AG04449 (cell line): ENCODE measurements at regions not wholly inside any gene's neighbourhood (a gene's known extent, or its start where the extent isn't known, plus 50 kb on each side); places are given as distances from the start of the nearest gene placed in this dataset.

Experiments used
- CTCF ChIA-PET: fragments of 350-600 bp; formaldehyde crosslinking; extraction: SDS; loops from one replicate; lab custom pipeline; 2021; ENCODE audit warnings: antibody characterized with exemption; lab: Yijun Ruan, JAX
- POLR2A ChIA-PET: fragments of 400-600, 350-600 bp; formaldehyde crosslinking; extraction: SDS; loops from one replicate; lab custom pipeline; 2020; ENCODE audit warnings: antibody characterized with exemption, inconsistent platforms; lab: Yijun Ruan, JAX
- DNase-seq: peaks from one replicate; pipeline ENCODE4 v3.0.0-alpha.2; 2010; ENCODE audit warnings: low read depth, low spot score
- H3K4me3 ChIP-seq: 2 replicates; pipeline ENCODE4 v1.5.1; 2011; ENCODE audit warnings: low read depth, mild to moderate bottlenecking, control low read depth, low read length
- CTCF ChIP-seq: IDR thresholded peaks from one replicate; pipeline ENCODE4 v1.5.1; 2011; ENCODE audit warnings: mild to moderate bottlenecking, moderate library complexity, low read length, control low read depth, inconsistent platforms; ENCODE audit not compliant: insufficient read depth; ENCODE audit errors: missing control alignments

- DNase-seq = no peak
- CTCF ChIA-PET = no interaction called here
- no peak overlapping the region for H3K4me3 ChIP-seq
- TF ChIP-seq CTCF = no peak
- POLR2A ChIA-PET = no interaction called here
Observed at GRCh38 chr15:98221577-98221976, 261.1 kb downstream of the ARRDC4 start.

- no peak for DNase-seq
- POLR2A ChIA-PET = no interaction called here
- no peak overlapping the region for H3K4me3 ChIP-seq
- CTCF ChIA-PET = no interaction called here
- TF ChIP-seq CTCF = no peak
Observed at GRCh38 chr15:98226149-98226548, 265.6 kb downstream of the ARRDC4 start.

DNA sequence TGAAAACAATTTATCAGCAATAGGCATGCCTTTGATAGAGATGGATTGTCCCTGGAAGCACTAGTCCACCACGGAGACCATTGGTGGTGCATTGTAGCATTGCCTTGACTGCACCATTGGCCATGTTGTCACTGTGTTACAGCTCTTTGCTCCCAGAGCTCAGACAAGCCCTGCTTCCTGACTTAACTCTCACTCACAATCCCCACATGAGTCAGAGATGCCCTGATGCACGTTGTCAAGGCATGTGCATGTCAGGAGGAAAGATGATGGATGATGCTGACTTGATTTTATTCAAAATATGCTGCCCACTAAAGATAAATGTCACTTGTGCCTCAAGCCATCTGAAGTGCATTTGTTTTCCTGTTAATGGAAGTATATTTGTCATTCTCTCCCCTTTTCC is 266.1 kb downstream of the ARRDC4 start:
- TF ChIP-seq CTCF = no peak
- H3K4me3 ChIP-seq = no peak overlapping the region
- DNase-seq = no peak
- ChIA-PET CTCF (no interaction called here), POLR2A (no interaction called here)

DNA sequence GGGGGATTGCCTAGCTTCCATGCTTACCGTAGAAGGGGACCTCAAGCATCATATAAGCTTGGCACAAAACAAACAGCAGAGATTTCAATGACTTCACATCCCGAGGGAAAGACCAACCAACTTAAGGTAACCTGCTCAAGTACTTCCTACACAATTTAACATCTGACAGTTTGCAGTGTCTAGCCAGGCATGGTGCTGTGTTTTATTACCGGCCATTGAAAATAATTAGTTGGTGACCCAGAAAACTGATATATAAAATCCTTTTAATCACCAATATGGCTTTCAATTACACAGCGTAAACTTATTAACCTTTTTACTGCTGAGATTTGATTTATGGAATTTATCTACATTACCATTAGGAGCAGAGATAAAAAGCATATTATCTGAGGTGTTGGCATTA is 268.3 kb downstream of the ARRDC4 start:
- ChIA-PET POLR2A (no interaction called here), CTCF (no interaction called here)
- H3K4me3 ChIP-seq = no peak overlapping the region
- DNase-seq = no peak
- TF ChIP-seq CTCF = no peak

GRCh38 chr15:98230975-98231374 is 270.5 kb downstream of the ARRDC4 start:
- ChIA-PET CTCF (no interaction called here), POLR2A (no interaction called here)
- no peak overlapping the region for H3K4me3 ChIP-seq
- no peak for DNase-seq
- TF ChIP-seq CTCF = no peak

- TF ChIP-seq CTCF = no peak
- POLR2A ChIA-PET = no interaction called here
- DNase-seq = no peak
- no peak overlapping the region for H3K4me3 ChIP-seq
- CTCF ChIA-PET = no interaction called here
Observed at GRCh38 chr15:98231696-98232440, 271.4 kb downstream of the ARRDC4 start.
